ENCODE measurements at regions not wholly inside any gene's neighbourhood (a gene's known extent, or its start where the extent isn't known, plus 50 kb on each side); places are given as distances from the start of the nearest gene placed in this dataset.

DNA sequence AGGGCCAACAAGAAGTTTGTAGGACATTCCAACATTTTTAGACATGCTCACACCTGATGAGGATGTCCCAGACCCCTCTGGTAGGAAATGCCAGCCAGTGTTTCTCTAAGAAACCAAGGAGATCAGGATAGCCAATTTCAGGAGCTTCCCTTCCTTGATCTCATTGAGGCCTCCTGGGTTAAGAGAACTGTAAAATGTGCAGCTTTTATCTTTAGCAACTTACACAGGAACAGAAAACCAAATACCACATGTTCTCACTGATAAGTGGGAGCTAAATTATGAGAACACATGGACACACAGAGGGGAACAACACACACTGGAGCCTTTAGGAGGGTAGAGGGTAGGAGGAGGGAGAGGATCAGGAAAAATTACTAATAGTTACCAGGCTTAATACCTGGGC, 99.6 kb upstream of the MAP2 start:
- dilution Hi-C loops (cut with MboI; ENCODE audit: extremely low pct_ligation_motif_present, low sequenced_read_pairs), result no loop called here
- FAIRE-seq, result no peak

DNA sequence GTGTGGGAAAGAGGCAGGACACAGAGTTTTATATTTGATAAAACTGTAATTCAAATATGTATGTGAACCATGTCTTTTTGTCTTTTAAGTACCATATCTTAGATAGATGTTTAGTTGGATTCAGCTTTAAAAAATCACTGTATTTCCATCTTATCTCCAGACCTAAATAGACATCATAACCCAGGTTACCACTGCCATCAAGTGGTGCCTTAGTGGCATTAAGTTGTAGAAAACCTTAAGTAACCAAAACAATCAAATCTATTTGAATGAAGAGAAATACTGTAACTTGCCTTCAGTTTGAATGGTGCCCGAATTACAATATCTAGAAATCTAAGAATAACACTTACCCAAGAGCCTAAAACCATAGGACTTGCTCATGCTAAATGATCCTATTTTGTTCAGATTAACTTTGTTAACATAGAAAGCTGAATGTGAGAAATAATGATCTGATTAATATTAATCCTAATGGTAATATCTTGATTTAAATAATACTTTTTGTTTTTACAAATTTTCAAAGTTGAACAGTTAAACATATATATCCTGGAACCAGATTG, 92.5 kb upstream of the MAP2 start:
- Histone ChIP-seq H3K9ac (ENCODE audit: control insufficient read depth, extremely low read depth, insufficient read depth, low read length) (no peak overlapping the region), H3K9me3 (ENCODE audit: control insufficient read depth, low read depth, low read length) (no peaks in the 10 kb centered on the region), H4K20me1 (ENCODE audit: control insufficient read depth, extremely low read depth, insufficient read depth, low read length) (no peaks in the 10 kb centered on the region), H3K79me2 (ENCODE audit: control insufficient read depth, insufficient read depth, low read length) (no peaks in the 10 kb centered on the region), H3K4me2 (ENCODE audit: control insufficient read depth, extremely low read depth, insufficient read depth, low read depth, low read length) (no peak overlapping the region), H3K36me3 (ENCODE audit: control insufficient read depth in 2 of 2, extremely low read depth in 1 of 2, insufficient read depth in 2 of 2, low read length in 2 of 2) (no peaks in the 10 kb centered on the region), H3K9me1 (ENCODE audit: control insufficient read depth, extremely low read depth, insufficient read depth, low read length) (no peaks in the 10 kb centered on the region), H3K27ac (ENCODE audit: control insufficient read depth, insufficient read depth, low read length) (no peak overlapping the region), H2AFZ (ENCODE audit: control insufficient read depth, low read length) (no peak overlapping the region), H3K4me3 (ENCODE audit: control insufficient read depth in 2 of 3, extremely low read depth in 1 of 3, insufficient read depth in 2 of 3, low read depth in 1 of 3, low read length in 3 of 3) (no peak overlapping the region), H3K4me1 (ENCODE audit: control insufficient read depth, extremely low read depth, insufficient read depth, low read length) (peaks cover 3% of the 10 kb centered on the region), H3K27me3 (ENCODE audit: control insufficient read depth, extremely low read depth, insufficient read depth, low read length) (no peaks in the 10 kb centered on the region)
- TF ChIP-seq, protein P1, sequence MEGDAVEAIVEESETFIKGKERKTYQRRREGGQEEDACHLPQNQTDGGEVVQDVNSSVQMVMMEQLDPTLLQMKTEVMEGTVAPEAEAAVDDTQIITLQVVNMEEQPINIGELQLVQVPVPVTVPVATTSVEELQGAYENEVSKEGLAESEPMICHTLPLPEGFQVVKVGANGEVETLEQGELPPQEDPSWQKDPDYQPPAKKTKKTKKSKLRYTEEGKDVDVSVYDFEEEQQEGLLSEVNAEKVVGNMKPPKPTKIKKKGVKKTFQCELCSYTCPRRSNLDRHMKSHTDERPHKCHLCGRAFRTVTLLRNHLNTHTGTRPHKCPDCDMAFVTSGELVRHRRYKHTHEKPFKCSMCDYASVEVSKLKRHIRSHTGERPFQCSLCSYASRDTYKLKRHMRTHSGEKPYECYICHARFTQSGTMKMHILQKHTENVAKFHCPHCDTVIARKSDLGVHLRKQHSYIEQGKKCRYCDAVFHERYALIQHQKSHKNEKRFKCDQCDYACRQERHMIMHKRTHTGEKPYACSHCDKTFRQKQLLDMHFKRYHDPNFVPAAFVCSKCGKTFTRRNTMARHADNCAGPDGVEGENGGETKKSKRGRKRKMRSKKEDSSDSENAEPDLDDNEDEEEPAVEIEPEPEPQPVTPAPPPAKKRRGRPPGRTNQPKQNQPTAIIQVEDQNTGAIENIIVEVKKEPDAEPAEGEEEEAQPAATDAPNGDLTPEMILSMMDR (optimal IDR thresholded peaks at IDR 0.05 in 1 of 3, IDR thresholded peaks at IDR 0.05 in 1 of 3, conservative IDR thresholded peaks at IDR 0.05 in 1 of 3; ENCODE audit: extremely low read depth in 1 of 3, insufficient read depth in 2 of 3, low read length in 3 of 3), result peak in 2 of 3 experiments; percentile 38 to 42
- no peak for TF ChIP-seq EZH2 (IDR thresholded peaks at IDR 0.05; ENCODE audit: low read length)
- no peak for DNase-seq (ENCODE audit: low read depth, low spot score)
- peak; percentile 5 for FAIRE-seq
- dilution Hi-C loops (cut with MboI; ENCODE audit: extremely low pct_ligation_motif_present, low sequenced_read_pairs), result no loop called here

More for the DNA sequence above, 99.6 kb upstream of the MAP2 start:
- DNase-seq (ENCODE audit: low read depth, low spot score), result no peak
- no peak overlapping the region for H3K27ac ChIP-seq (ENCODE audit: control insufficient read depth, insufficient read depth, low read length)
- H3K4me2 ChIP-seq (ENCODE audit: control insufficient read depth, extremely low read depth, insufficient read depth, low read depth, low read length), result no peak overlapping the region
- no peak overlapping the region for H3K9ac ChIP-seq (ENCODE audit: control insufficient read depth, extremely low read depth, insufficient read depth, low read length)
- H3K79me2 ChIP-seq (ENCODE audit: control insufficient read depth, insufficient read depth, low read length), result no peaks in the 10 kb centered on the region
- H2AFZ ChIP-seq (ENCODE audit: control insufficient read depth, low read length), result no peak overlapping the region
- TF ChIP-seq EZH2 (IDR thresholded peaks at IDR 0.05; ENCODE audit: low read length), result no peak
- TF ChIP-seq, protein P1 (optimal IDR thresholded peaks at IDR 0.05 in 1 of 3, IDR thresholded peaks at IDR 0.05 in 1 of 3, conservative IDR thresholded peaks at IDR 0.05 in 1 of 3; ENCODE audit: extremely low read depth in 1 of 3, insufficient read depth in 2 of 3, low read length in 3 of 3), result no peak
- no peaks in the 10 kb centered on the region for H3K9me1 ChIP-seq (ENCODE audit: control insufficient read depth, extremely low read depth, insufficient read depth, low read length)
- H3K4me1 ChIP-seq (ENCODE audit: control insufficient read depth, extremely low read depth, insufficient read depth, low read length), result no peaks in the 10 kb centered on the region
- no peaks in the 10 kb centered on the region for H4K20me1 ChIP-seq (ENCODE audit: control insufficient read depth, extremely low read depth, insufficient read depth, low read length)
- no peak overlapping the region for H3K4me3 ChIP-seq (ENCODE audit: control insufficient read depth in 2 of 3, extremely low read depth in 1 of 3, insufficient read depth in 2 of 3, low read depth in 1 of 3, low read length in 3 of 3)
- H3K36me3 ChIP-seq (ENCODE audit: control insufficient read depth in 2 of 2, extremely low read depth in 1 of 2, insufficient read depth in 2 of 2, low read length in 2 of 2), result no peaks in the 10 kb centered on the region
- no peaks in the 10 kb centered on the region for H3K27me3 ChIP-seq (ENCODE audit: control insufficient read depth, extremely low read depth, insufficient read depth, low read length)
- H3K9me3 ChIP-seq (ENCODE audit: control insufficient read depth, low read depth, low read length), result no peaks in the 10 kb centered on the region

Measured in keratinocyte (primary cell).